Mesodermal cell (in vitro differentiated cells): ENCODE measurements at regions not wholly inside any gene's neighbourhood (a gene's known extent, or its start where the extent isn't known, plus 50 kb on each side); places are given as distances from the start of the nearest gene placed in this dataset.
A peak's percentile ranks its signal among the peaks of the same experiment; 100 is the strongest.

Experiments
- H3K27ac ChIP-seq: 2 replicates; pipeline ENCODE4 v1.7.0; 2013; ENCODE audit warnings: mild to moderate bottlenecking, low read depth, low read length, moderate library complexity; ENCODE audit not compliant: severe bottlenecking
- H3K36me3 ChIP-seq: 2 replicates; pipeline ENCODE4 v1.7.1; 2013; ENCODE audit warnings: mild to moderate bottlenecking, low read length, moderate library complexity; ENCODE audit not compliant: control insufficient read depth, insufficient read depth
- H3K4me1 ChIP-seq: one replicate; pipeline ENCODE4 v1.7.1; 2013; ENCODE audit warnings: mild to moderate bottlenecking, low read length; ENCODE audit not compliant: insufficient read depth, control insufficient read depth, poor library complexity, severe bottlenecking
- H3K4me3 ChIP-seq: 2 replicates; pipeline ENCODE4 v1.7.0; 2013; ENCODE audit warnings: low read length, control low read depth, mild to moderate bottlenecking; ENCODE audit not compliant: insufficient read depth, poor library complexity, severe bottlenecking; ENCODE audit errors: extremely low read depth
- H3K9me3 ChIP-seq: 2 replicates; pipeline ENCODE4 v1.7.1; 2013; ENCODE audit warnings: mild to moderate bottlenecking, low read length, moderate library complexity; ENCODE audit not compliant: control insufficient read depth
- WGBS, 2 experiments: methylation state at CpG; one replicate each; pipeline ENCODE4 v1.1.5; 2013; ENCODE audit warnings: missing lambda C conversion rate in 2 of 2; ENCODE audit not compliant: insufficient coverage in 2 of 2; 5-methylcytosine and 5-hydroxymethylcytosine counted together

- no peak overlapping the region for H3K27ac ChIP-seq
- H3K4me3 ChIP-seq, result no peak overlapping the region
- no peaks in the 10 kb centered on the region for H3K36me3 ChIP-seq
- WGBS, 2 experiments, result no CpG with 5 or more reads among the region's 1 CpG
- no peaks in the 10 kb centered on the region for H3K9me3 ChIP-seq
- H3K4me1 ChIP-seq, result no peaks in the 10 kb centered on the region
Observed at GRCh38 chr2:38207168-38207567, 131.2 kb upstream of the CYP1B1 start.

GRCh38 chr2:38203446-38203810 is 127.5 kb upstream of the CYP1B1 start:
- 97 to 99% methylated on average over 9 of the region's 9 CpGs for WGBS, 2 experiments
- H3K27ac ChIP-seq, result no peak overlapping the region
- H3K36me3 ChIP-seq, result no peaks in the 10 kb centered on the region
- H3K9me3 ChIP-seq, result no peaks in the 10 kb centered on the region
- no peak overlapping the region for H3K4me3 ChIP-seq
- H3K4me1 ChIP-seq, result no peaks in the 10 kb centered on the region

- Histone ChIP-seq H3K9me3 (no peaks in the 10 kb centered on the region), H3K4me3 (no peak overlapping the region), H3K4me1 (no peaks in the 10 kb centered on the region), H3K27ac (peak overlapping the region; percentile 24), H3K36me3 (no peaks in the 10 kb centered on the region)
- WGBS, 2 experiments, result 82 to 84% methylated on average over 9 to 12 of the region's 14 CpGs
Observed at GRCh38 chr2:38202713-38203445, 126.9 kb upstream of the CYP1B1 start.

- Histone ChIP-seq H3K27ac (no peak overlapping the region), H3K4me3 (no peak overlapping the region), H3K4me1 (no peaks in the 10 kb centered on the region), H3K9me3 (no peaks in the 10 kb centered on the region), H3K36me3 (no peaks in the 10 kb centered on the region)
Observed at GRCh38 chr2:38201784-38202183, 125.8 kb upstream of the CYP1B1 start.

GRCh38 chr2:38200598-38200997 is 124.6 kb upstream of the CYP1B1 start:
- Histone ChIP-seq H3K4me3 (no peak overlapping the region), H3K27ac (no peak overlapping the region), H3K36me3 (no peaks in the 10 kb centered on the region), H3K9me3 (no peaks in the 10 kb centered on the region), H3K4me1 (no peaks in the 10 kb centered on the region)
- 80 to 91% methylated on average over 1 of the region's 3 CpGs for WGBS, 2 experiments

GRCh38 chr2:38199127-38199526 is 123.2 kb upstream of the CYP1B1 start:
- H3K27ac ChIP-seq, result no peak overlapping the region
- no CpG with 5 or more reads among the region's 1 CpG for WGBS, 2 experiments
- no peaks in the 10 kb centered on the region for H3K4me1 ChIP-seq
- H3K36me3 ChIP-seq, result no peaks in the 10 kb centered on the region
- no peaks in the 10 kb centered on the region for H3K9me3 ChIP-seq
- no peak overlapping the region for H3K4me3 ChIP-seq

- H3K36me3 ChIP-seq, result no peaks in the 10 kb centered on the region
- no peaks in the 10 kb centered on the region for H3K9me3 ChIP-seq
- no peak overlapping the region for H3K4me3 ChIP-seq
- WGBS, 2 experiments, result 88 to 92% methylated on average over 2 of the region's 5 CpGs
- no peak overlapping the region for H3K27ac ChIP-seq
- H3K4me1 ChIP-seq, result no peaks in the 10 kb centered on the region
Observed at GRCh38 chr2:38194751-38195150, 118.8 kb upstream of the CYP1B1 start.

- Histone ChIP-seq H3K9me3 (no peaks in the 10 kb centered on the region), H3K36me3 (no peaks in the 10 kb centered on the region), H3K4me1 (no peaks in the 10 kb centered on the region), H3K4me3 (no peak overlapping the region), H3K27ac (no peak overlapping the region)
- WGBS, 2 experiments, result 29 to 44% methylated on average over 1 of the region's 3 CpGs
Observed at GRCh38 chr2:38192976-38193375, 117.0 kb upstream of the CYP1B1 start.

- H3K9me3 ChIP-seq, result no peaks in the 10 kb centered on the region
- no peaks in the 10 kb centered on the region for H3K36me3 ChIP-seq
- no peak overlapping the region for H3K4me3 ChIP-seq
- no peaks in the 10 kb centered on the region for H3K4me1 ChIP-seq
- H3K27ac ChIP-seq, result no peak overlapping the region
Observed at GRCh38 chr2:38192046-38192445, 116.1 kb upstream of the CYP1B1 start.

- Histone ChIP-seq H3K27ac (no peak overlapping the region), H3K4me3 (no peak overlapping the region), H3K36me3 (no peaks in the 10 kb centered on the region), H3K4me1 (no peaks in the 10 kb centered on the region), H3K9me3 (no peaks in the 10 kb centered on the region)
- no CpG with 5 or more reads among the region's 2 CpGs for WGBS, 2 experiments
Observed at GRCh38 chr2:38191516-38191915, 115.6 kb upstream of the CYP1B1 start.

GRCh38 chr2:38190542-38191218 is 114.7 kb upstream of the CYP1B1 start:
- no peak overlapping the region for H3K4me3 ChIP-seq
- H3K36me3 ChIP-seq, result no peaks in the 10 kb centered on the region
- no peaks in the 10 kb centered on the region for H3K9me3 ChIP-seq
- H3K4me1 ChIP-seq, result no peaks in the 10 kb centered on the region
- no peak overlapping the region for H3K27ac ChIP-seq
- WGBS, 2 experiments, result no CpG with 5 or more reads among the region's 3 CpGs
